ENCODE measurements at regions not wholly inside any gene's neighbourhood (a gene's known extent, or its start where the extent isn't known, plus 50 kb on each side); places are given as distances from the start of the nearest gene placed in this dataset.
"Not testable (repeated sequence)": the region's sequence is repeated elsewhere in the genome, so short reads cannot be mapped to it uniquely, and the experiment has no call there.

- Histone ChIP-seq H3K9me3 (no peaks in the 10 kb centered on the region), H3K36me3 (no peaks in the 10 kb centered on the region), H3K27ac (no peak overlapping the region), H3K27me3 (no peaks in the 10 kb centered on the region), H3K4me1 (no peaks in the 10 kb centered on the region), H3K4me3 (no peak overlapping the region)
- DNase-seq (ENCODE audit: low spot score in 2 of 2): no peak
- TF ChIP-seq POLR2A (IDR thresholded peaks at IDR 0.05) (no peak), POLR2AphosphoS5 (IDR thresholded peaks at IDR 0.05) (no peak), EP300 (IDR thresholded peaks at IDR 0.05) (no peak)
- TF ChIP-seq, protein P1, sequence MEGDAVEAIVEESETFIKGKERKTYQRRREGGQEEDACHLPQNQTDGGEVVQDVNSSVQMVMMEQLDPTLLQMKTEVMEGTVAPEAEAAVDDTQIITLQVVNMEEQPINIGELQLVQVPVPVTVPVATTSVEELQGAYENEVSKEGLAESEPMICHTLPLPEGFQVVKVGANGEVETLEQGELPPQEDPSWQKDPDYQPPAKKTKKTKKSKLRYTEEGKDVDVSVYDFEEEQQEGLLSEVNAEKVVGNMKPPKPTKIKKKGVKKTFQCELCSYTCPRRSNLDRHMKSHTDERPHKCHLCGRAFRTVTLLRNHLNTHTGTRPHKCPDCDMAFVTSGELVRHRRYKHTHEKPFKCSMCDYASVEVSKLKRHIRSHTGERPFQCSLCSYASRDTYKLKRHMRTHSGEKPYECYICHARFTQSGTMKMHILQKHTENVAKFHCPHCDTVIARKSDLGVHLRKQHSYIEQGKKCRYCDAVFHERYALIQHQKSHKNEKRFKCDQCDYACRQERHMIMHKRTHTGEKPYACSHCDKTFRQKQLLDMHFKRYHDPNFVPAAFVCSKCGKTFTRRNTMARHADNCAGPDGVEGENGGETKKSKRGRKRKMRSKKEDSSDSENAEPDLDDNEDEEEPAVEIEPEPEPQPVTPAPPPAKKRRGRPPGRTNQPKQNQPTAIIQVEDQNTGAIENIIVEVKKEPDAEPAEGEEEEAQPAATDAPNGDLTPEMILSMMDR (IDR thresholded peaks at IDR 0.05): no peak
- 100% methylated on average over 1 of the region's 1 CpG for WGBS
Observed at GRCh38 chr6:6986344-6986743, 121.4 kb upstream of the RREB1 start.

DNA sequence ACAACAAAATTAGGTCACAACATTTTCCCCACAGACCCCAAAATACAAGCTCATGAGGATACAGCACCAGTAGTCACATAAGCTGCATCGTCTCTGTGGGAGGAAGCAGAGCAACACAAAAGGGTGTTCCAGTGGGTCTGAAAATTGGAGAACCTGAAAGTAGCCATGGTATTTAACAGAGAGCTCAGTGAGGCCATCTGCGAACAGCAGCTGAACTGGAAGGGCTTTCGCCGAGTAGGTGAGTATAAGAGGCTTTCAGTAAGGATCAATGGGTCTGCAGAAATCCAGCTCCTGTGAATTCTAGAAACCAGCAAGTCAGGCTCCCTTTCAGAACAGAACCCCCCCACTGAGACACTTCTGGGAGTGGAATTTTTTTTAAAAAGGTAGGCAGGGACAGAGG lies 120.0 kb upstream of the RREB1 start:
- H3K36me3 ChIP-seq: no peaks in the 10 kb centered on the region
- TF ChIP-seq POLR2A (IDR thresholded peaks at IDR 0.05) (no peak), EP300 (IDR thresholded peaks at IDR 0.05) (no peak), POLR2AphosphoS5 (IDR thresholded peaks at IDR 0.05) (no peak)
- TF ChIP-seq, protein P1 (IDR thresholded peaks at IDR 0.05): no peak
- H3K4me3 ChIP-seq: no peak overlapping the region
- H3K27me3 ChIP-seq: no peaks in the 10 kb centered on the region
- no peaks in the 10 kb centered on the region for H3K4me1 ChIP-seq
- 83% methylated on average over 4 of the region's 4 CpGs for WGBS
- no peak for DNase-seq (ENCODE audit: low spot score in 2 of 2)
- H3K9me3 ChIP-seq: no peaks in the 10 kb centered on the region
- H3K27ac ChIP-seq: no peak overlapping the region

- not testable (repeated sequence) for H3K27me3 ChIP-seq
Observed at GRCh38 chr6:6990059-6990458, 117.7 kb upstream of the RREB1 start.

GRCh38 chr6:6993503-6994237 lies 114.1 kb upstream of the RREB1 start:
- no peaks in the 10 kb centered on the region for H3K27me3 ChIP-seq
- 90% methylated on average over 4 of the region's 4 CpGs for WGBS
- DNase-seq (ENCODE audit: low spot score in 2 of 2): no peak
- no peaks in the 10 kb centered on the region for H3K36me3 ChIP-seq
- H3K4me1 ChIP-seq: peaks cover 7% of the 10 kb centered on the region
- H3K9me3 ChIP-seq: no peaks in the 10 kb centered on the region
- TF ChIP-seq POLR2A (IDR thresholded peaks at IDR 0.05) (no peak), POLR2AphosphoS5 (IDR thresholded peaks at IDR 0.05) (no peak), EP300 (IDR thresholded peaks at IDR 0.05) (no peak)
- TF ChIP-seq, protein P1 (IDR thresholded peaks at IDR 0.05): no peak
- peak overlapping the region; percentile 40 for H3K27ac ChIP-seq
- H3K4me3 ChIP-seq: no peak overlapping the region

More at GRCh38 chr6:6990059-6990458, 117.7 kb upstream of the RREB1 start:
- H3K27ac ChIP-seq; H3K4me1 ChIP-seq; H3K9me3 ChIP-seq; DNase-seq (ENCODE audit: low spot score in 2 of 2); H3K36me3 ChIP-seq; H3K4me3 ChIP-seq: not testable (repeated sequence)
- WGBS: 91% methylated on average over 4 of the region's 4 CpGs

- Histone ChIP-seq H3K9me3 (no peaks in the 10 kb centered on the region), H3K27me3 (no peaks in the 10 kb centered on the region), H3K27ac (no peak overlapping the region), H3K36me3 (no peaks in the 10 kb centered on the region), H3K4me1 (peaks cover 7% of the 10 kb centered on the region), H3K4me3 (no peak overlapping the region)
- TF ChIP-seq, protein P1 (IDR thresholded peaks at IDR 0.05): no peak
- DNase-seq (ENCODE audit: low spot score in 2 of 2): no peak
- 83% methylated on average over 8 of the region's 8 CpGs for WGBS
Observed at GRCh38 chr6:6994796-6995195, 113.0 kb upstream of the RREB1 start.

GRCh38 chr6:6995328-6995727 lies 112.4 kb upstream of the RREB1 start:
- WGBS: 91% methylated on average over 1 of the region's 1 CpG
- Histone ChIP-seq H3K36me3 (no peaks in the 10 kb centered on the region), H3K27ac (no peak overlapping the region), H3K27me3 (no peaks in the 10 kb centered on the region), H3K9me3 (no peaks in the 10 kb centered on the region), H3K4me1 (peaks cover 7% of the 10 kb centered on the region), H3K4me3 (no peak overlapping the region)
- DNase-seq (ENCODE audit: low spot score in 2 of 2): no peak
- TF ChIP-seq POLR2AphosphoS5 (IDR thresholded peaks at IDR 0.05) (no peak), EP300 (IDR thresholded peaks at IDR 0.05) (no peak), POLR2A (IDR thresholded peaks at IDR 0.05) (no peak)
- TF ChIP-seq, protein P1 (IDR thresholded peaks at IDR 0.05): no peak
